H1 (cell line): ENCODE measurements at regions not wholly inside any gene's neighbourhood (a gene's known extent, or its start where the extent isn't known, plus 50 kb on each side); places are given as distances from the start of the nearest gene placed in this dataset.

Experiments
- CTCF ChIA-PET: fragments of 300-600 bp; sonication (Branson Sonifier 250); formaldehyde crosslinking; loops from one replicate; lab custom pipeline; 2021; ENCODE audit not compliant: partially characterized antibody; lab: Charles Lee
- POLR2A ChIA-PET: fragments of 300-600 bp; sonication (Branson Sonifier 250); formaldehyde crosslinking; loops from one replicate; lab custom pipeline; 2021; ENCODE audit warnings: inconsistent platforms; ENCODE audit not compliant: partially characterized antibody; lab: Charles Lee
- DNase-seq, 2 experiments: peaks; one replicate each; pipeline versions ENCODE4 v3.0.0 to v3.0.0-alpha.2; 2010 to 2022; ENCODE audit warnings: low spot score in 2 of 2, low read depth in 1 of 2, mixed read lengths in 1 of 2
- FAIRE-seq: peaks from 2 replicates; lab custom pipeline; 2011; peaks lifted over from hg19 to GRCh38; lab: Jason Lieb, UNC
- H2AFZ ChIP-seq: 2 replicates; pipeline ENCODE4 v1.8.1; 2012; ENCODE audit warnings: low read length, inconsistent platforms
- H2AK5ac ChIP-seq: 2 replicates; pipeline ENCODE4 v1.6.1; 2013; ENCODE audit warnings: low read depth, low read length
- H2BK120ac ChIP-seq: replicated peaks from 2 replicates; pipeline ENCODE3; 2013; ENCODE audit warnings: low read depth, low read length, inconsistent platforms
- H2BK12ac ChIP-seq: 2 replicates; pipeline ENCODE4 v1.6.1; 2013; ENCODE audit warnings: low read depth, low read length
- H2BK15ac ChIP-seq: 2 replicates; pipeline ENCODE4 v1.6.1; 2013; ENCODE audit warnings: low read length
- H2BK20ac ChIP-seq: 2 replicates; pipeline ENCODE4 v1.6.1; 2013; ENCODE audit warnings: low read length
- H2BK5ac ChIP-seq: 2 replicates; pipeline ENCODE4 v1.6.1; 2013; ENCODE audit warnings: low read depth, low read length
- H3K14ac ChIP-seq: 2 replicates; pipeline ENCODE4 v1.6.1; 2013; ENCODE audit warnings: inconsistent platforms; ENCODE audit not compliant: insufficient read length
- H3K18ac ChIP-seq: 2 replicates; pipeline ENCODE4 v1.6.1; 2013; ENCODE audit warnings: low read length; ENCODE audit errors: extremely low read depth
- H3K23ac ChIP-seq: 2 replicates; pipeline ENCODE4 v1.6.1; 2013; ENCODE audit warnings: inconsistent platforms; ENCODE audit not compliant: insufficient read length
- H3K23me2 ChIP-seq: 2 replicates; pipeline ENCODE4 v1.6.1; 2013; ENCODE audit warnings: low read depth, low read length
- H3K27ac ChIP-seq: 2 replicates; pipeline ENCODE4 v1.6.1; 2011; ENCODE audit warnings: low read depth, low read length, inconsistent platforms
- H3K27me3 ChIP-seq, 4 experiments: replicated peaks in 1 of 4; 1 replicate in 1 of 4; 2 replicates in 3 of 4; pipeline versions ENCODE4 v1.6.1 to v1.8.1; 2011 to 2013; ENCODE audit warnings: low read length in 3 of 4, mild to moderate bottlenecking in 3 of 4, inconsistent platforms in 2 of 4, mixed read lengths in 2 of 4, moderate library complexity in 1 of 4; ENCODE audit not compliant: control insufficient read depth in 3 of 4, insufficient read depth in 3 of 4; ENCODE audit errors: extremely low read depth in 1 of 4
- H3K36me3 ChIP-seq, 4 experiments: 2 replicates each; pipeline versions ENCODE4 v1.6.1 to v1.8.1; 2011 to 2013; ENCODE audit warnings: mild to moderate bottlenecking in 4 of 4, low read length in 3 of 4, moderate library complexity in 2 of 4, control low read depth in 1 of 4, inconsistent platforms in 1 of 4; ENCODE audit not compliant: insufficient read depth in 4 of 4, control insufficient read depth in 2 of 4
- H3K4ac ChIP-seq: replicated peaks from 2 replicates; pipeline ENCODE3; 2013; ENCODE audit warnings: low read length, low read depth, mixed read lengths, inconsistent platforms; ENCODE audit not compliant: insufficient read length
- H3K4me1 ChIP-seq, 4 experiments: replicated peaks in 1 of 4; 1 replicate in 1 of 4; 2 replicates in 3 of 4; pipeline versions ENCODE4 v1.6.1 to v1.8.1; 2011 to 2013; ENCODE audit warnings: low read length in 3 of 4, inconsistent platforms in 2 of 4, mixed read lengths in 1 of 4; ENCODE audit not compliant: insufficient read depth in 4 of 4, control insufficient read depth in 3 of 4
- H3K4me2 ChIP-seq, 2 experiments: 2 replicates each; pipeline versions ENCODE4 v1.6.1 to v1.8.1; 2011 to 2013; ENCODE audit warnings: low read depth in 2 of 2, low read length in 2 of 2, control low read depth in 1 of 2, inconsistent platforms in 1 of 2, mild to moderate bottlenecking in 1 of 2; ENCODE audit not compliant: insufficient read depth in 1 of 2
- H3K4me3 ChIP-seq, 4 experiments: fragments of 200-600, 300-600 bp in 1 of 4; sonication (generic), shearing (Covaris generic), sonication (Bioruptor Twin) in 1 of 4; 2 replicates each; pipeline versions ENCODE4 v1.5.1 to v1.8.1; 2011 to 2016; ENCODE audit warnings: low read length in 4 of 4, low read depth in 3 of 4, control low read depth in 2 of 4, inconsistent platforms in 2 of 4, mild to moderate bottlenecking in 2 of 4, mixed read lengths in 1 of 4, moderate library complexity in 1 of 4; ENCODE audit not compliant: insufficient read depth in 2 of 4; ENCODE audit errors: extremely low read depth in 1 of 4
- H3K56ac ChIP-seq: replicated peaks from 2 replicates; pipeline ENCODE3; 2013; ENCODE audit warnings: low read depth, mild to moderate bottlenecking, mixed read lengths, low read length, inconsistent platforms; ENCODE audit not compliant: insufficient read length
- H3K79me1 ChIP-seq: 2 replicates; pipeline ENCODE4 v1.6.1; 2013; ENCODE audit warnings: low read depth, low read length, control low read depth
- H3K79me2 ChIP-seq, 2 experiments: 2 replicates each; pipeline versions ENCODE4 v1.6.1 to v1.8.1; 2012 to 2013; ENCODE audit warnings: low read length in 2 of 2, mild to moderate bottlenecking in 2 of 2, inconsistent platforms in 1 of 2; ENCODE audit not compliant: insufficient read depth in 2 of 2, control insufficient read depth in 1 of 2
- H3K9ac ChIP-seq, 4 experiments: replicated peaks in 1 of 4; 1 replicate in 1 of 4; 2 replicates in 3 of 4; pipeline versions ENCODE4 v1.6.1 to v1.8.1; 2011 to 2013; ENCODE audit warnings: low read depth in 3 of 4, low read length in 3 of 4, control low read depth in 2 of 4, mild to moderate bottlenecking in 2 of 4, moderate library complexity in 2 of 4, inconsistent platforms in 1 of 4; ENCODE audit errors: extremely low read depth in 1 of 4
- H3K9me3 ChIP-seq, 2 experiments: 2 replicates each; pipeline versions ENCODE4 v1.6.1 to v1.8.1; 2012 to 2013; ENCODE audit warnings: mild to moderate bottlenecking in 2 of 2, moderate library complexity in 2 of 2, control low read depth in 1 of 2, inconsistent platforms in 1 of 2, low read depth in 1 of 2, low read length in 1 of 2, mixed read lengths in 1 of 2; ENCODE audit not compliant: insufficient read depth in 2 of 2
- H4K20me1 ChIP-seq, 2 experiments: replicated peaks in 1 of 2; 2 replicates each; pipeline versions ENCODE3 to v1.8.1; 2011 to 2013; ENCODE audit warnings: inconsistent platforms in 2 of 2, low read length in 2 of 2, mild to moderate bottlenecking in 1 of 2; ENCODE audit not compliant: insufficient read depth in 2 of 2, control insufficient read depth in 1 of 2
- H4K5ac ChIP-seq: 2 replicates; pipeline ENCODE4 v1.6.1; 2013; ENCODE audit warnings: low read length, low read depth, mixed read lengths, inconsistent platforms; ENCODE audit not compliant: insufficient read length
- H4K8ac ChIP-seq: 2 replicates; pipeline ENCODE4 v1.8.0; 2013; ENCODE audit warnings: mild to moderate bottlenecking, moderate library complexity, low read length, inconsistent platforms; ENCODE audit not compliant: insufficient read depth; ENCODE audit errors: extremely low read depth
- H4K91ac ChIP-seq: replicated peaks from 2 replicates; pipeline ENCODE3; 2013; ENCODE audit warnings: low read length, mixed read lengths, inconsistent platforms; ENCODE audit not compliant: insufficient read length
- NANOG ChIP-seq: IDR thresholded peaks from 2 replicates; pipeline ENCODE4 v1.6.1; 2011; ENCODE audit warnings: low read length, low read depth, mild to moderate bottlenecking, inconsistent platforms; ENCODE audit not compliant: insufficient read depth, poor library complexity, severe bottlenecking
- WGBS, 2 experiments: shearing (Covaris generic) in 1 of 2; methylation state at CpG; one replicate each; pipeline versions ENCODE4 v1.1.6 to v1.1.7; 2013 to 2015; ENCODE audit warnings: low lambda C conversion rate in 2 of 2, mixed read lengths in 2 of 2, inconsistent platforms in 1 of 2, low coverage in 1 of 2, missing lambda C conversion rate in 1 of 2; ENCODE audit not compliant: insufficient replicate concordance in 2 of 2, insufficient coverage in 1 of 2, insufficient read length in 1 of 2; ENCODE audit errors: extremely low coverage in 1 of 2, missing lambda C conversion rate in 1 of 2; 5-methylcytosine and 5-hydroxymethylcytosine counted together

DNA sequence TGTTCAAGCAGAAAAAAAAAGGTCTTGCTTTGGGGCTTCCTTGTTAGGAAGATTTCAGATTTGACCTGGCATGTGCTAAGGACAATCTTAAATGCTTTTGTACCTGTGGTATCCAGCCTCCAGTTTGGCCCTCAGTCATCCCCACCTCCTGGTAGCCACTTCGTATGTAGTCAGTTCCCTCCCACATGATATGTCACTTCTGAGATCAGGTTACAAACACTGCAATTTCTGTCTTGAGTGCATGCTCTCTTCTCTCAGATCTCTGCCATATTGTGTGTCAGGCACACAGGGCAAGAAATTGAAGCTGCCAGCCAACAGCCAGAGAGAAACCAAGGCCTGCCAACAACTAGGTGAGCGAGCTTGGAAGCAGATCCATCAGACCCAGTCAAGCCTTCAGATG lies 60.3 kb upstream of the STARD13 start:
- Histone ChIP-seq H4K8ac (no peak overlapping the region), H3K9ac (no peak overlapping the region), H2BK15ac (no peak overlapping the region), H2BK120ac (no peak overlapping the region), H3K4me2 (no peak overlapping the region), H3K4me3 (no peak overlapping the region), H3K79me2 (no peaks in the 10 kb centered on the region), H3K23me2 (peaks cover 4% of the 10 kb centered on the region; the same call in 1 of the 2 replicates), H2AFZ (no peak overlapping the region), H4K20me1 (no peaks in the 10 kb centered on the region), H3K23ac (no peak overlapping the region), H2BK5ac (no peak overlapping the region), H2BK12ac (no peak overlapping the region), H3K36me3 (no peaks in the 10 kb centered on the region), H3K27ac (no peak overlapping the region), H3K56ac (no peak overlapping the region), H4K91ac (no peak overlapping the region), H3K27me3 (peaks cover 3 to 21% (median 20%) of the 10 kb centered on the region in 4 experiments), H3K9me3 (no peaks in the 10 kb centered on the region), H2BK20ac (no peak overlapping the region), H2AK5ac (no peak overlapping the region), H3K4me1 (peaks cover 0 to 5% (median 3%) of the 10 kb centered on the region in 4 experiments; a peak in 2 of 7 replicates), H3K4ac (no peak overlapping the region), H4K5ac (no peak overlapping the region), H3K79me1 (no peaks in the 10 kb centered on the region), H3K18ac (no peak overlapping the region), H3K14ac (no peak overlapping the region)
- 76% methylated on average over 2 of the region's 2 CpGs; no CpG with 5 or more reads in 1 of the 2 experiments for WGBS, 2 experiments
- DNase-seq (no peak), FAIRE-seq (no peak)
- ChIA-PET POLR2A (no interaction called here), CTCF (interaction anchor here (1.0 to 1.2 kb wide), 2 partner anchors 8 to 12 kb away, joined by 3 to 6 read pairs; no protein-coding TSS in a partner anchor)
- TF ChIP-seq NANOG, result no peak
